K562 (cell line): ENCODE measurements at regions not wholly inside any gene's neighbourhood (a gene's known extent, or its start where the extent isn't known, plus 50 kb on each side); places are given as distances from the start of the nearest gene placed in this dataset.

Experiments
- ATAC-seq: fragments of 200-7000 bp; cut with Tn5 transposase; 3 replicates; pipeline ENCODE4 v1.9.1; 2020; ENCODE audit warnings: moderate library complexity
- BruUV-seq: library from RNA; stranded (reverse); fragments of 400-500 nt; replicated peaks from 2 replicates; lab custom pipeline; 2021; lab: Mats Ljungman, UMichigan
- CTCF ChIA-PET: fragments of 300-600 bp; formaldehyde crosslinking; extraction: SDS; loops from one replicate; lab custom pipeline; 2021; ENCODE audit warnings: low intra/inter-chr PET ratio; lab: Yijun Ruan, JAX
- POLR2A ChIA-PET: fragments of 300-600, 350-650 bp; sonication (Branson Sonifier 250); formaldehyde crosslinking; extraction: SDS; loops from one replicate; lab custom pipeline; 2021; ENCODE audit warnings: antibody characterized with exemption, inconsistent platforms; lab: Yijun Ruan, JAX
- DNase-seq, 4 experiments: peaks; one replicate each; pipeline versions ENCODE4 v3.0.0 to v3.0.0-alpha.2; 2011 to 2018; ENCODE audit warnings: low spot score in 3 of 4, mixed read lengths in 3 of 4; ENCODE audit errors: extremely low read depth in 1 of 4
- FAIRE-seq: peaks from 2 replicates; lab custom pipeline; 2011; peaks lifted over from hg19 to GRCh38; lab: Jason Lieb, UNC
- H2AFZ ChIP-seq: 2 replicates; pipeline ENCODE4 v1.6.0; 2011; ENCODE audit warnings: low read depth, low read length, control low read depth, inconsistent platforms
- H3K27ac ChIP-seq: fragments of 200-600 bp; 3 replicates; pipeline ENCODE4 v1.8.0; 2011; ENCODE audit warnings: low read depth, mild to moderate bottlenecking, control low read depth, inconsistent platforms, low read length, moderate library complexity, mixed read lengths; ENCODE audit errors: extremely low read depth
- H3K27me3 ChIP-seq, 2 experiments: fragments of 300-600 bp in 1 of 2; 2 replicates in 1 of 2; 3 replicates in 1 of 2; pipeline versions ENCODE4 v1.6.0 to v1.8.0; 2011; ENCODE audit warnings: inconsistent platforms in 2 of 2, low read length in 2 of 2, mild to moderate bottlenecking in 1 of 2, mixed read lengths in 1 of 2, moderate library complexity in 1 of 2; ENCODE audit not compliant: control insufficient read depth in 2 of 2, insufficient read depth in 2 of 2
- H3K36me3 ChIP-seq: fragments of 300-600 bp; 3 replicates; pipeline ENCODE4 v1.8.0; 2011; ENCODE audit warnings: mild to moderate bottlenecking, low read length, inconsistent platforms; ENCODE audit not compliant: control insufficient read depth, insufficient read depth
- H3K4me1 ChIP-seq, 2 experiments: fragments of 200-600 bp in 1 of 2; replicated peaks in 1 of 2; 2 replicates in 1 of 2; 3 replicates in 1 of 2; pipeline versions ENCODE4 v1.5.1 to v1.8.0; 2011; ENCODE audit warnings: inconsistent platforms in 2 of 2, low read length in 2 of 2, mild to moderate bottlenecking in 1 of 2, mixed read lengths in 1 of 2, moderate library complexity in 1 of 2; ENCODE audit not compliant: control insufficient read depth in 2 of 2, insufficient read depth in 2 of 2
- H3K4me2 ChIP-seq: 2 replicates; pipeline ENCODE4 v1.6.1; 2011; ENCODE audit warnings: low read length, control low read depth, inconsistent platforms, mixed read lengths; ENCODE audit not compliant: insufficient read depth
- H3K4me3 ChIP-seq: fragments of 200-600 bp; sonication (generic), shearing (Covaris generic); 2 replicates; pipeline ENCODE4 v1.5.1; 2016; ENCODE audit warnings: control low read depth, inconsistent platforms
- H3K79me2 ChIP-seq: fragments of 200-600 bp; 3 replicates; pipeline ENCODE4 v1.8.0; 2011; ENCODE audit warnings: low read length, inconsistent platforms; ENCODE audit not compliant: control insufficient read depth, insufficient read depth
- H3K9ac ChIP-seq, 2 experiments: 2 replicates each; pipeline versions ENCODE4 v1.6.0 to v1.6.1; 2011; ENCODE audit warnings: low read depth in 2 of 2, low read length in 2 of 2, control low read depth in 1 of 2, inconsistent platforms in 1 of 2, mild to moderate bottlenecking in 1 of 2, mixed read lengths in 1 of 2; ENCODE audit not compliant: insufficient read depth in 1 of 2
- H3K9me1 ChIP-seq: one replicate; pipeline ENCODE4 v1.6.0; 2011; ENCODE audit warnings: inconsistent platforms, mild to moderate bottlenecking, low read length, moderate library complexity; ENCODE audit not compliant: control insufficient read depth, insufficient read depth
- H3K9me3 ChIP-seq: replicated peaks from 2 replicates; pipeline ENCODE4 v1.5.1; 2011; ENCODE audit warnings: low read depth, low read length, inconsistent platforms; ENCODE audit not compliant: control insufficient read depth, insufficient read depth
- H4K20me1 ChIP-seq: replicated peaks from 2 replicates; pipeline ENCODE4 v1.6.1; 2011; ENCODE audit warnings: low read length, inconsistent platforms, mixed read lengths; ENCODE audit not compliant: control insufficient read depth, insufficient read depth
- BHLHE40 ChIP-seq: IDR thresholded peaks from 2 replicates; pipeline ENCODE4 v1.6.1; 2011; ENCODE audit warnings: low read length, improper control_type of control experiment
- C11orf30 ChIP-seq: fragments of 450-650 bp; IDR thresholded peaks from 2 replicates; pipeline ENCODE4 v1.6.1; 2016; ENCODE audit warnings: low read depth, mild to moderate bottlenecking
- CHCHD3 ChIP-seq: fragments of 250-450 bp; sonication (Bioruptor Pico); IDR thresholded peaks from 2 replicates; pipeline ENCODE4 v2.1.2; 2022; ENCODE audit warnings: mild to moderate bottlenecking
- COPS2 ChIP-seq: fragments of 450-650 bp; conservative IDR thresholded peaks from 2 replicates; pipeline ENCODE4 v1.6.1; 2016; ENCODE audit warnings: mild to moderate bottlenecking, moderate library complexity
- GATAD2A ChIP-seq: fragments of 450-650 bp; IDR thresholded peaks from 2 replicates; pipeline ENCODE4 v1.6.1; 2017
- HSF4 ChIP-seq: fragments of 250-450 bp; sonication (Bioruptor Pico); IDR thresholded peaks from 2 replicates; pipeline ENCODE4 v2.1.2; 2022; ENCODE audit warnings: mild to moderate bottlenecking, moderate library complexity, borderline replicate concordance
- KAT8 ChIP-seq: fragments of 450-650 bp; IDR thresholded peaks from 2 replicates; pipeline ENCODE4 v1.6.1; 2016; ENCODE audit warnings: low read depth, mild to moderate bottlenecking
- KDM5B ChIP-seq: fragments of 200-600 bp; sonication (generic); IDR thresholded peaks from 2 replicates; pipeline ENCODE4 v1.6.1; 2012; ENCODE audit warnings: low read depth, mild to moderate bottlenecking, moderate library complexity, low read length, control low read depth, inconsistent platforms; ENCODE audit not compliant: insufficient replicate concordance
- MAFF ChIP-seq: IDR thresholded peaks from 2 replicates; pipeline ENCODE4 v1.6.1; 2012; ENCODE audit warnings: low read length, improper control_type of control experiment
- MAFG ChIP-seq: fragments of 450-650 bp; conservative IDR thresholded peaks from 2 replicates; pipeline ENCODE4 v1.6.1; 2016; ENCODE audit warnings: missing genetic modification characterization, missing compliant biosample characterization
- MCM3 ChIP-seq: fragments of 450-650 bp; IDR thresholded peaks from 2 replicates; pipeline ENCODE4 v1.6.1; 2016
- MEF2D ChIP-seq: conservative IDR thresholded peaks from 2 replicates; pipeline ENCODE4 v1.6.1; 2016; ENCODE audit warnings: low read depth, missing genetic modification characterization, missing compliant biosample characterization
- MXI1 ChIP-seq: IDR thresholded peaks from 2 replicates; pipeline ENCODE4 v1.6.1; 2011; ENCODE audit warnings: low read depth, mild to moderate bottlenecking, improper control_type of control experiment, low read length
- NR2F6 ChIP-seq: fragments of 450-650 bp; formaldehyde crosslinking; IDR thresholded peaks from 2 replicates; pipeline ENCODE4 v1.4.0; 2020; ENCODE audit warnings: mild to moderate bottlenecking
- PPARD ChIP-seq: fragments of 250-450 bp; sonication (Bioruptor Pico); IDR thresholded peaks from 2 replicates; pipeline ENCODE4 v1.8.0; 2022; ENCODE audit warnings: inconsistent platforms, mild to moderate bottlenecking, moderate library complexity
- RFX1 ChIP-seq: fragments of 450-650 bp; IDR thresholded peaks from 2 replicates; pipeline ENCODE4 v1.6.1; 2016; ENCODE audit warnings: mild to moderate bottlenecking, moderate library complexity
- SPI1 ChIP-seq: IDR thresholded peaks from 2 replicates; pipeline ENCODE4 v1.6.1; 2011; ENCODE audit warnings: low read depth, low read length, control low read depth, borderline replicate concordance
- SREBF1 ChIP-seq: fragments of 150-350 bp; IDR thresholded peaks from 2 replicates; pipeline ENCODE4 v1.6.1; 2014; ENCODE audit warnings: antibody characterized with exemption, low read depth, low read length, borderline replicate concordance
- ZNF134 ChIP-seq: fragments of 250-450 bp; sonication (Bioruptor Pico); conservative IDR thresholded peaks from 2 replicates; pipeline ENCODE4 v1.4.0; 2020
- ZNF217 ChIP-seq: sonication (generic); formaldehyde crosslinking; IDR thresholded peaks from 2 replicates; pipeline ENCODE4 v1.8.0; 2022; ENCODE audit warnings: mild to moderate bottlenecking, missing genetic modification reagents
- ZNF277 ChIP-seq: fragments of 250-450 bp; sonication (Bioruptor Pico); IDR thresholded peaks from 2 replicates; pipeline ENCODE4 v1.8.0; 2022; ENCODE audit warnings: inconsistent platforms, mild to moderate bottlenecking, moderate library complexity, borderline replicate concordance
- ZNF316 ChIP-seq: fragments of 450-650 bp; IDR thresholded peaks from 2 replicates; pipeline ENCODE4 v1.6.1; 2016
- ZNF696 ChIP-seq: fragments of 250-450 bp; sonication (Bioruptor Pico); conservative IDR thresholded peaks from 2 replicates; pipeline ENCODE4 v1.4.0; 2020; ENCODE audit warnings: mild to moderate bottlenecking, moderate library complexity
- WGBS: fragments of 100-300 bp; shearing (Covaris generic); methylation state at CpG from one replicate; pipeline ENCODE4 v1.1.6; 2016; ENCODE audit warnings: low coverage, mixed read lengths; ENCODE audit not compliant: insufficient coverage; ENCODE audit errors: missing lambda C conversion rate; 5-methylcytosine and 5-hydroxymethylcytosine counted together
- in situ Hi-C: fragments of 300-500 bp; cut with MboI; formaldehyde crosslinking; loops from 4 replicates; pipeline ENCODE4 v1.15.0; 2018; ENCODE audit warnings: inconsistent platforms, mixed read lengths
- intact Hi-C: fragments of 100-400 bp; cut with micrococcal nuclease; formaldehyde crosslinking; loops from 2 replicates; pipeline ENCODE4 v1.14.2; 2022

DNA sequence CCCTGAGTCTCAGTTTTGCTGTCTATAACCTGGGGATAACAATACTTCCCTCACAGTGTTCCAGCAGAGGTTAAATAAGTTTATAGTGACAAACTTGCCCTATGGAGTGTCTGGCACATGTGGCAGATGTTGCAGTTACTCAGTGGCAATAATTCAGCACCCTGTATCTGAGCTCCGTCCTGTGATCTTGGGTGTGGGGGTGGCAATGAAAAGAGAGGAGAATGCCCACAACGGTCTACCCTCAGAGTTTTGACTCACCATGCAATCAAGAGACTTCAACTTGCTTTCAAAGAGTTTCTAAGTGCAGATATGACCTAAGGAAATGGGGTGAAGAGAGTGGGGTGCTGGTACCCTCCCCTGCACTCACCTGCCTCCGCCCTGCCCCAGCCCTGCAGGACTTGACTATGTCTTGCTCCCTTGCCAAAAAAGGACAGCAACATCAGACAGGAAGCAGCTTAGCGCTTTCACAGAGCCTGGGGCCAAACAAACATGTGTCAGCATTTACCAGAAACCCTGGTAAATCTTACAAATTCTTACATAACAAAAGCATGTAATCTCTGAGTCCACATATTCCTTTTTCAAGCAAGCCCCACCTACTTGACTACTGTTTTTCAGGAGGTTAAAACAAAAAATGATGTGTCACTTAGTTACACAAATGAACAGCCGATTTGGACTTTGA lies 185.1 kb upstream of the CAMK1G start:
- in situ Hi-C loops: no loop called here
- WGBS: 3% methylated on average over 5 of the region's 5 CpGs
- no peaks in the 10 kb centered on the region for H3K79me2 ChIP-seq
- no peak for DNase-seq
- ATAC-seq: no peak
- H3K27me3 ChIP-seq: peaks cover 0 to 5% of the 10 kb centered on the region in 2 experiments; a peak in 2 of 5 replicates
- no peaks in the 10 kb centered on the region for H3K36me3 ChIP-seq
- H3K9me3 ChIP-seq: no peaks in the 10 kb centered on the region
- no peak overlapping the region for H2AFZ ChIP-seq
- H4K20me1 ChIP-seq: no peaks in the 10 kb centered on the region; the same call in 1 of the 2 replicates
- H3K4me3 ChIP-seq: no peak overlapping the region
- no peak overlapping the region for H3K4me2 ChIP-seq
- no peaks in the 10 kb centered on the region for H3K4me1 ChIP-seq
- no peaks in the 10 kb centered on the region for H3K9me1 ChIP-seq
- BruUV-seq: no TSS peak
- H3K9ac ChIP-seq: no peak overlapping the region
- intact Hi-C loops: no loop called here
- FAIRE-seq: no peak
- POLR2A ChIA-PET: interaction anchor here (0.6 kb wide), 1 partner anchor 277 kb away, joined by 6 read pairs; no protein-coding TSS in a partner anchor
- no peak overlapping the region for H3K27ac ChIP-seq
- CTCF ChIA-PET: no interaction called here
- TF ChIP-seq CHCHD3: no peak
- no peak for TF ChIP-seq PPARD (CRISPR knock-in tag)
- TF ChIP-seq ZNF277 (CRISPR knock-in tag): no peak
- no peak for TF ChIP-seq ZNF217 (CRISPR knock-in tag)
- TF ChIP-seq MCM3: no peak
- no peak for TF ChIP-seq BHLHE40
- no peak for TF ChIP-seq C11orf30
- TF ChIP-seq ZNF316: 0 out of 2 replicates have a peak, but pooled peaks have one; percentile 45
- TF ChIP-seq SPI1: no peak
- TF ChIP-seq COPS2: no peak
- TF ChIP-seq KAT8: no peak
- no peak for TF ChIP-seq SREBF1
- TF ChIP-seq ZNF134 (CRISPR knock-in tag): no peak
- TF ChIP-seq ZNF696: no peak
- 0 out of 2 replicates have a peak, but pooled peaks have one; percentile 5 for TF ChIP-seq MAFF
- TF ChIP-seq MEF2D (tag): no peak
- no peak for TF ChIP-seq KDM5B
- TF ChIP-seq MAFG (tag): peak; percentile 39; the same call in 1 of the 2 replicates
- no peak for TF ChIP-seq RFX1
- TF ChIP-seq NR2F6 (CRISPR knock-in tag): no peak
- TF ChIP-seq HSF4 (CRISPR knock-in tag): no peak
- TF ChIP-seq GATAD2A: no peak
- no peak for TF ChIP-seq MXI1
